Sigmoid colon (tissue), 4 donors: ENCODE measurements at regions not wholly inside any gene's neighbourhood (a gene's known extent, or its start where the extent isn't known, plus 50 kb on each side); places are given as distances from the start of the nearest gene placed in this dataset.

Source experiments
- EP300 ChIP-seq, 4 donors: sonication (generic); formaldehyde crosslinking; IDR thresholded peaks; one replicate each; pipeline ENCODE4 v1.6.1; 2017; ENCODE audit warnings: antibody characterized with exemption in 4 of 4
- POLR2A ChIP-seq, 2 donors: fragments of 450-650 bp; IDR thresholded peaks; one replicate each; pipeline ENCODE4 v1.6.1; 2016; ENCODE audit warnings: antibody characterized with exemption in 2 of 2, mild to moderate bottlenecking in 2 of 2, moderate library complexity in 2 of 2
- POLR2AphosphoS5 ChIP-seq, 4 donors: sonication (generic); formaldehyde crosslinking; IDR thresholded peaks; one replicate each; pipeline ENCODE4 v1.6.1; 2017; ENCODE audit warnings: antibody characterized with exemption in 4 of 4
- TF ChIP-seq, protein P1 (sequence below), 4 experiments: fragments of 450-650 bp in 3 of 4; fragments of 200-600 bp in 1 of 4; IDR thresholded peaks; one replicate each; pipeline ENCODE4 v1.5.1; 2016 to 2019; ENCODE audit warnings: antibody characterized with exemption in 4 of 4, mild to moderate bottlenecking in 3 of 4, moderate library complexity in 2 of 4

DNA sequence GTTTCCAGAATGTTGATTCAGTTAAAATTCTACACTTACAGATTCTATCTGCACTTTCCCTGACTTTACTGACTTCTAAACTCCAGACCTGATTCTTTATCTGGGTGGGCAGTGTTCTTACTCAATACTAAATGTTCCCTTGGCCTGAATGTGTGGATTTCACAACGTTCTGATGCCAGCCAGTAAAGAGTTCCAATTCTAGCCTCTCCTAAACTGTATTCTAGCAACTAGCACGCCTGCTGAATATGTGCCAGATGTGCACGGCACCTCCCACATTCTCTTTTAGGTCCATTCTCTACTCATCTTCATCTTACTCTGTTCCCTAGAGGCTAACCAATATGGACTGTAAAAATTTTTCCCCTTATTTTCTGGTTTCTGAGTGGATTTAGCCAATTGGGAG is 479.5 kb upstream of the AGTR1 start:
- TF ChIP-seq, protein P1, sequence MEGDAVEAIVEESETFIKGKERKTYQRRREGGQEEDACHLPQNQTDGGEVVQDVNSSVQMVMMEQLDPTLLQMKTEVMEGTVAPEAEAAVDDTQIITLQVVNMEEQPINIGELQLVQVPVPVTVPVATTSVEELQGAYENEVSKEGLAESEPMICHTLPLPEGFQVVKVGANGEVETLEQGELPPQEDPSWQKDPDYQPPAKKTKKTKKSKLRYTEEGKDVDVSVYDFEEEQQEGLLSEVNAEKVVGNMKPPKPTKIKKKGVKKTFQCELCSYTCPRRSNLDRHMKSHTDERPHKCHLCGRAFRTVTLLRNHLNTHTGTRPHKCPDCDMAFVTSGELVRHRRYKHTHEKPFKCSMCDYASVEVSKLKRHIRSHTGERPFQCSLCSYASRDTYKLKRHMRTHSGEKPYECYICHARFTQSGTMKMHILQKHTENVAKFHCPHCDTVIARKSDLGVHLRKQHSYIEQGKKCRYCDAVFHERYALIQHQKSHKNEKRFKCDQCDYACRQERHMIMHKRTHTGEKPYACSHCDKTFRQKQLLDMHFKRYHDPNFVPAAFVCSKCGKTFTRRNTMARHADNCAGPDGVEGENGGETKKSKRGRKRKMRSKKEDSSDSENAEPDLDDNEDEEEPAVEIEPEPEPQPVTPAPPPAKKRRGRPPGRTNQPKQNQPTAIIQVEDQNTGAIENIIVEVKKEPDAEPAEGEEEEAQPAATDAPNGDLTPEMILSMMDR (IDR thresholded peaks at IDR 0.05): no peak
- TF ChIP-seq POLR2A (IDR thresholded peaks at IDR 0.05) (no peak), POLR2AphosphoS5 (IDR thresholded peaks at IDR 0.05) (no peak), EP300 (IDR thresholded peaks at IDR 0.05) (no peak)
